HepG2 (cell line): ENCODE measurements at regions not wholly inside any gene's neighbourhood (a gene's known extent, or its start where the extent isn't known, plus 50 kb on each side); places are given as distances from the start of the nearest gene placed in this dataset.

ENCODE experiments used
- CEBPB ChIP-seq: IDR thresholded peaks from 2 replicates; pipeline ENCODE4 v1.6.1; 2011; ENCODE audit warnings: low read depth, low read length, improper control_type of control experiment, borderline replicate concordance
- CTCF ChIP-seq: sonication (generic); formaldehyde crosslinking; IDR thresholded peaks from 2 replicates; pipeline ENCODE4 v1.5.0; 2020; ENCODE audit warnings: mild to moderate bottlenecking, missing genetic modification reagents, moderate library complexity
- JUND ChIP-seq: sonication (generic); formaldehyde crosslinking; IDR thresholded peaks from 2 replicates; pipeline ENCODE4 v1.8.0; 2022; ENCODE audit warnings: mild to moderate bottlenecking, missing genetic modification reagents
- MEIS2 ChIP-seq: sonication (generic); formaldehyde crosslinking; IDR thresholded peaks from 2 replicates; pipeline ENCODE4 v1.9.0; 2021; ENCODE audit warnings: mild to moderate bottlenecking, missing genetic modification reagents
- NR2F1 ChIP-seq, 2 experiments: fragments of 450-650 bp in 1 of 2; formaldehyde crosslinking in 1 of 2; IDR thresholded peaks; 2 replicates each; pipeline versions ENCODE4 v1.5.0 to v1.6.1; 2016 to 2020; ENCODE audit warnings: mild to moderate bottlenecking in 1 of 2, missing compliant biosample characterization in 1 of 2, missing genetic modification reagents in 1 of 2, moderate library complexity in 1 of 2
- ZNF800 ChIP-seq: sonication (generic); formaldehyde crosslinking; IDR thresholded peaks from 2 replicates; pipeline ENCODE4 v1.4.0; 2020; ENCODE audit warnings: missing genetic modification reagents
- TF ChIP-seq, protein P1 (sequence below): sonication (generic); formaldehyde crosslinking; IDR thresholded peaks from 2 replicates; pipeline ENCODE4 v1.4.0; 2020; ENCODE audit warnings: missing genetic modification reagents
- TF ChIP-seq, protein P2 (sequence below): sonication (generic); formaldehyde crosslinking; IDR thresholded peaks from 2 replicates; pipeline ENCODE4 v1.4.0; 2020; ENCODE audit warnings: low read depth, missing genetic modification reagents

GRCh38 chr2:14684516-14684915 is 52.0 kb downstream of the LRATD1 start:
- no peak for TF ChIP-seq ZNF800
- TF ChIP-seq, protein P1, sequence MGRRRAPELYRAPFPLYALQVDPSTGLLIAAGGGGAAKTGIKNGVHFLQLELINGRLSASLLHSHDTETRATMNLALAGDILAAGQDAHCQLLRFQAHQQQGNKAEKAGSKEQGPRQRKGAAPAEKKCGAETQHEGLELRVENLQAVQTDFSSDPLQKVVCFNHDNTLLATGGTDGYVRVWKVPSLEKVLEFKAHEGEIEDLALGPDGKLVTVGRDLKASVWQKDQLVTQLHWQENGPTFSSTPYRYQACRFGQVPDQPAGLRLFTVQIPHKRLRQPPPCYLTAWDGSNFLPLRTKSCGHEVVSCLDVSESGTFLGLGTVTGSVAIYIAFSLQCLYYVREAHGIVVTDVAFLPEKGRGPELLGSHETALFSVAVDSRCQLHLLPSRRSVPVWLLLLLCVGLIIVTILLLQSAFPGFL (CRISPR knock-in tag), result no peak
- TF ChIP-seq MEIS2 (CRISPR knock-in tag), result no peak
- TF ChIP-seq CEBPB, result no peak
- TF ChIP-seq, protein P2, sequence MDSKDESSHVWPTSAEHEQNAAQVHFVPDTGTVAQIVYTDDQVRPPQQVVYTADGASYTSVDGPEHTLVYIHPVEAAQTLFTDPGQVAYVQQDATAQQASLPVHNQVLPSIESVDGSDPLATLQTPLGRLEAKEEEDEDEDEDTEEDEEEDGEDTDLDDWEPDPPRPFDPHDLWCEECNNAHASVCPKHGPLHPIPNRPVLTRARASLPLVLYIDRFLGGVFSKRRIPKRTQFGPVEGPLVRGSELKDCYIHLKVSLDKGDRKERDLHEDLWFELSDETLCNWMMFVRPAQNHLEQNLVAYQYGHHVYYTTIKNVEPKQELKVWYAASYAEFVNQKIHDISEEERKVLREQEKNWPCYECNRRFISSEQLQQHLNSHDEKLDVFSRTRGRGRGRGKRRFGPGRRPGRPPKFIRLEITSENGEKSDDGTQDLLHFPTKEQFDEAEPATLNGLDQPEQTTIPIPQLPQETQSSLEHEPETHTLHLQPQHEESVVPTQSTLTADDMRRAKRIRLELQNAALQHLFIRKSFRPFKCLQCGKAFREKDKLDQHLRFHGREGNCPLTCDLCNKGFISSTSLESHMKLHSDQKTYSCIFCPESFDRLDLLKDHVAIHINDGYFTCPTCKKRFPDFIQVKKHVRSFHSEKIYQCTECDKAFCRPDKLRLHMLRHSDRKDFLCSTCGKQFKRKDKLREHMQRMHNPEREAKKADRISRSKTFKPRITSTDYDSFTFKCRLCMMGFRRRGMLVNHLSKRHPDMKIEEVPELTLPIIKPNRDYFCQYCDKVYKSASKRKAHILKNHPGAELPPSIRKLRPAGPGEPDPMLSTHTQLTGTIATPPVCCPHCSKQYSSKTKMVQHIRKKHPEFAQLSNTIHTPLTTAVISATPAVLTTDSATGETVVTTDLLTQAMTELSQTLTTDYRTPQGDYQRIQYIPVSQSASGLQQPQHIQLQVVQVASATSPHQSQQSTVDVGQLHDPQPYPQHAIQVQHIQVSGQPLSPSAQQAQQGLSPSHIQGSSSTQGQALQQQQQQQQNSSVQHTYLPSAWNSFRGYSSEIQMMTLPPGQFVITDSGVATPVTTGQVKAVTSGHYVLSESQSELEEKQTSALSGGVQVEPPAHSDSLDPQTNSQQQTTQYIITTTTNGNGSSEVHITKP (CRISPR knock-in tag), result no peak
- TF ChIP-seq JUND, result no peak
- no peak for TF ChIP-seq CTCF
- no peak for TF ChIP-seq NR2F1 (CRISPR knock-in tag; IDR thresholded peaks at IDR 0.05)
